Right lobe of liver (tissue), 4 donors: ENCODE measurements at regions not wholly inside any gene's neighbourhood (a gene's known extent, or its start where the extent isn't known, plus 50 kb on each side); places are given as distances from the start of the nearest gene placed in this dataset.

Experiments used
- CTCF ChIP-seq, 4 donors: fragments of 200-600 bp in 3 of 4; fragments of 450-650 bp in 1 of 4; IDR thresholded peaks; one replicate each; pipeline versions ENCODE4 v1.5.1 to v1.8.0; 2016 to 2022; ENCODE audit warnings: antibody characterized with exemption in 4 of 4, mild to moderate bottlenecking in 2 of 4
- POLR2A ChIP-seq: fragments of 450-650 bp; IDR thresholded peaks from one replicate; pipeline ENCODE4 v1.6.1; 2017; ENCODE audit warnings: antibody characterized with exemption, mild to moderate bottlenecking
- donor health status: DM: no; HTN: no; CAD: no.
- donor health status: DM: no; HTN: no; CAD: no.
- donor health status: DM: no; HTN: yes; CAD: no.

- TF ChIP-seq CTCF (IDR thresholded peaks at IDR 0.05) (no peak), POLR2A (no peak)
Measured at GRCh38 chr1:13901597-13901996, 201.6 kb downstream of the PRDM2 start.
